HT-29 (cell line): ENCODE measurements at regions not wholly inside any gene's neighbourhood (a gene's known extent, or its start where the extent isn't known, plus 50 kb on each side); places are given as distances from the start of the nearest gene placed in this dataset.
"Not testable (repeated sequence)": the region's sequence is repeated elsewhere in the genome, so short reads cannot be mapped to it uniquely, and the experiment has no call there.

Source experiments
- DNase-seq: peaks from one replicate; pipeline ENCODE4 v3.0.0-alpha.2; 2015; ENCODE audit warnings: low spot score

- DNase-seq: no peak
These were observed 226.0 kb upstream of the PTGER4 start for GRCh38 chr5:40453689-40454088.

GRCh38 chr5:40452874-40453624 is 226.7 kb upstream of the PTGER4 start:
- no peak for DNase-seq

- DNase-seq: no peak
These were observed 232.3 kb upstream of the PTGER4 start for GRCh38 chr5:40447438-40447837.

GRCh38 chr5:40446910-40447309 is 232.8 kb upstream of the PTGER4 start:
- DNase-seq: peak; percentile 45

GRCh38 chr5:40442346-40442745 is 237.4 kb upstream of the PTGER4 start:
- no peak for DNase-seq

GRCh38 chr5:40441733-40442132 is 238.0 kb upstream of the PTGER4 start:
- no peak for DNase-seq

- no peak for DNase-seq
These were observed 239.0 kb upstream of the PTGER4 start for GRCh38 chr5:40440746-40441145.

DNA sequence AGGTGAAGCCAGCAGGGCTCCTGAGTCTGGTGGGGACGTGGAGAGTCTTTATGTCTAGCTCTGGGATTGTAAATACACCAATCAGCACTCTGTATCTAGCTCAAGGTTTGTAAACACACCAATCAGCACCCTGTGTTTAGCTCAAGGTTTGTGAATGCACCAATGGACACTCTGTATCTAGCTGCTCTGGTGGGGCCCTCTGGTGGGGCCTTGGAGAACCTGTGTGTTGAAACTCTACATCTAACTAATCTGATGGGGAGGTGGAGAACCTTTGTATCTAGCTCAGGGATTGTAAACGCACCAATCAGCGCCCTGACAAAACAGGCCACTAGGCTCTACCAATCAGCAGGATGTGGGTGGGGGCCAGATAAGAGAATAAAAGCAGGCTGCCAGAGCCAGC is 240.6 kb upstream of the PTGER4 start:
- not testable (repeated sequence) for DNase-seq

GRCh38 chr5:40438646-40439045 is 241.1 kb upstream of the PTGER4 start:
- DNase-seq: not testable (repeated sequence)

- DNase-seq: no peak
These were observed 242.3 kb upstream of the PTGER4 start for GRCh38 chr5:40437452-40437861.

DNA sequence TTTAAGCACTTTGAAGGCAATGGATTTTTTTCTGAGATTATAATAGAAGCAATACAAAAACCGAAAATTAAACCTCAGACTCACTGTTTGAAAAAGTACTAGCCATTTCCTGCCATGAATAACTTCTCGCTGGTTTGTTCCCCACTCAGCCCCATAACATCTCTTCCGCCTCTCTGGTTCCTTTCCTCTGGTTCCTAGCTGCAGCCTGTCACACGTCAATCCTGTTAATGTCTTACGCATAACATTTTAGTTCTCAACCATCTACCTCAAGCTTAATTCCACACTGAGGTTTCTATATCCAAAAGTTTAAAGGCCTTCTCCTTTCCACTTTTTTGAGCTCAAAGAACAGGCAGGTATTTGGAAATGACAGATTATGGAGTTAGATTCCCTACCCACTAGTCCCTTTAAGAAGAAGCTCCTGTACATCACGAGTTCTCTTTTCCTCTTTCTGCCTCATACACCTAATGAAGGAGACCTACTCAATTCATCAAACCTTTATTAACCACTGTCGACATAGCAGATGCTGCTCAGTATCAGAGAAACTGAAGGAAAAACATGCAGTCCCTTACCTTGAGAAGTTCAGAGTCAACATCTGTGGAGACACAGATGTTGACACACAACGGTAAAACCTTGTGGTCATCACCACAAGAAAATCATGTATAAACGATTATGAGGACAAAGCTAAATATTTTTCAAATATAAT is 243.0 kb upstream of the PTGER4 start:
- DNase-seq: no peak

DNA sequence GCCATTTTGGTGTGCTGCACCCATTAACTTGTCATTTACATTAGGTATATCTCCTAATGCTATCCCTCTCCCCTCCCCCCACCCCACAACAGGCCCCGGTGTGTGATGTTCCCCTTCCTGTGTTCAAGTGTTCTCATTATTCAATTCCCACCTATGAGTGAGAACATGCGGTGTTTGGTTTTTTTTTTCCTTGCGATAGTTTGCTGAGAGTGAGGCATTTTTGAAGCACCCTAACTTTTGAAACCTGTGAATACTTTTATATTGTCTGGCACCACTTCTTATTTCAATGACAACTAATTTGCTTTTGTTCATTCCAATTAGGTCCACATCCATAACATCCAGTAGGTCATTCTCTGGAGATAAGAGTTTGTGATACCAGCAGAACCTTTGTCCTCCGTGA is 244.0 kb upstream of the PTGER4 start:
- not testable (repeated sequence) for DNase-seq

- no peak for DNase-seq
These were observed 246.9 kb upstream of the PTGER4 start for GRCh38 chr5:40432836-40433235.

GRCh38 chr5:40431734-40432133 is 248.0 kb upstream of the PTGER4 start:
- DNase-seq: no peak

DNA sequence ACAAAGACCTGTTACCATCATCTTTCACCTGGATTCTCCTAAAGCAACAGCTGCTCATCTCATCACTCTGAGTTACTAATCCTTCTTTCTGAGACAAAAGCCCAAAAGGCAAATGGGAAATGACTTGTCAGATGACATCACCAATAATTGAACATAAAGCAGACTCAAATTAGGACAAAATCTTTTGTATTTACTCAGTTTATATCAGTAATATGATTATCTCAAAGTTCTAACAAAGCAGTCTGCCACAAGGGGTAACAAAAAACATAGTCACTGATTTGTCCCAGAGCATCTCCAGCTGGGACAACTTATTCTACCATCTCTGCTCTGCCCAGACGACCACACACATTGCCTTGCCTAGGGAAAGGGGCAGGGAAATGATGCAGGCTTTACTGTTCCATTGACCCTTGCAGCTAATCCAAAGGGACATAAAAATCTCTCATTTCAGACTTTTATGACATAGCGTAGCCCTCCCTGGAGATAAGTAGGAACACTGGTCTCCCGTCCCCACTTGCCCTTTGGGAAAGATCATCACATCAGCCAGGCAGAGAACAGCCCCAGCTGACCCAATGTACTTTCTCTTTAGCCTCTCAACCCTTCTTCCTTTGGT is 249.5 kb upstream of the PTGER4 start:
- no peak for DNase-seq

DNA sequence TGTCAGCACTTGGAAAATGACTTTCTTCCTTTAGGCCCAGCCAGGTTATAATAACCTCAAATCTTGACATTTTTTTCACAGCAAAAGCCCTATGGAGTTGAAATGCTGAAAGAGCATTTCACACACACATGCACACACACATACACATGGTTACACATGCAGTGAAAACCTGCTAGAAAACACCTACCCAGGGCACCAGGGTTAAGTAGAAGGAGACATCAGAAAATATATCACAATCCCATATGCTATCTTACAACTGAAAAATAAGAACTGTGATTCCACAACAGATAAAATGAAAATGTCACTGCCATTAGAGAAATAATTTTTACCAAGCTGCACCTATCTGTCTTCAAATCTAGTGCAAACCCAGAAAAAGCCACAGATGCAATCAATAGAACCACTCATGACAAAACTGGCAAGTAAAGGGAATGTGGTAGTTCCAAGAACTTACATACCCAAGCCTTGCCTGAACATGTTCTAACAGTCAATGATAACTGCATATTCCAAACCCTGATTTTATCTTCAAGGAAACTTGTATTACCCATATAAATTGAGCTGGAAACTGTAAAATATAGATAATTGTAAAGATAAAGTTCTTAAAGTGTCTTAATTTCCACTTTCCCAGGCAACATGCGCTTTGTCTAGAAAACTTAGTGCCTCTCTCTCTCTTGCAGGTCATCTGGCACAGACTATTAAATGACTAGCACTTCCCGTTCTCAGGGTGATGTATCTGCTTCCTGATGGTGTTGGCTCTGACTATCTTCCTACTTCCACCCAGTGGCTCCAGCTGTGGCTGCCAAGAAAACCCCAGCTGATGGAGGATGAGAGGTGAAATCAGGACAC is 250.2 kb upstream of the PTGER4 start:
- no peak for DNase-seq

GRCh38 chr5:40428815-40429214 is 250.9 kb upstream of the PTGER4 start:
- no peak for DNase-seq

DNA sequence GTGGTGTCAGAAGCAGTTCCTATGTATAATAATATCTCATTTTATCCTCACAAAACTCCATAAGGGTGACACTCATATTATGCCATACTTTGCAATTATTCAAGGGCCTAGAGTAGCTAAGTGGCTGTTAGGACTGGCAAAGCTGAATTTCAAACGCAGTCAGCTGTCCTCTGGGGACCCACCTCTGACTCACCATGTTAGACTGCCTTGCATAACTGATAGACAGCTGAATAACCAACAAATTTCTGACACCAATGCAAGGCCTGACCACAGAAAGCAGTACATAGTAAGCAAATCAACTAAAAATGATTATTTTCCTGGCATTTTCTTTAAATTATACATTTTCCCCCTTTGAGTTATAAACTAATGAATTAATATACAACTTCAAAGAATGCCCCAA is 251.6 kb upstream of the PTGER4 start:
- no peak for DNase-seq

DNA sequence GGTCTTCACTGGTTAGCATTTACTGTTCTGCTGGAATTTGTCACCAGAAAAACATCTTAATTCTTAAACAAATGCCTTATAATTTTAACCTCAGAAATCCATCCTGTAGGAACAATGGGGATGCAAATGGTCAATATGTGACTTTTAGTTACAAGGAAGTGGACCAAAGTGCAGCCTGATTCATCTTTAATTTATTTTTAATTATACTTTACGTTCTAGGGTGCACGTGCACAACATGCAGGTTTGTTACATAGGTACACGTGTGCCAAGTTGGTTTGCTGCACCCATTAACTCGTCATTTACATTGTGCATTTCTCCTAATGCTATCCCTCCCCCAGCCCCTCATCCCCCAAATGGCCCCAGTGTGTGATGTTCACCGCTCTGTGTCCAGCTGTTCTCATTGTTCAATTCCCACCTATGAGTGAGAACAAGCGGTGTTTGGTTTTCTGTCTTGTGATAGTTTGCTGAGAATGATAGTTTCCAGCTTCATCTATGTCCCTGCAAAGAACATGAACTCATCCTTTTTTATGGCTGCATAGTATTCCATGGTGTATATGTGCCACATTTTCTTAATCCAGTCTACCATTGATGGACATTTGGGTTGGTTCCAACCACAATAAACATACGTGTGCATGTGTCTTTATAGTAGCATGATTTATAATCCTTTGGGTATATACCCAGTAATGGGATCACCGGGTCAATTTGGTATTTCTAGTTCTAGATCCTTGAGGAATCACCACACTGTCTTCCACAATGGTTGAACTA is 262.5 kb upstream of the PTGER4 start:
- not testable (repeated sequence) for DNase-seq

DNA sequence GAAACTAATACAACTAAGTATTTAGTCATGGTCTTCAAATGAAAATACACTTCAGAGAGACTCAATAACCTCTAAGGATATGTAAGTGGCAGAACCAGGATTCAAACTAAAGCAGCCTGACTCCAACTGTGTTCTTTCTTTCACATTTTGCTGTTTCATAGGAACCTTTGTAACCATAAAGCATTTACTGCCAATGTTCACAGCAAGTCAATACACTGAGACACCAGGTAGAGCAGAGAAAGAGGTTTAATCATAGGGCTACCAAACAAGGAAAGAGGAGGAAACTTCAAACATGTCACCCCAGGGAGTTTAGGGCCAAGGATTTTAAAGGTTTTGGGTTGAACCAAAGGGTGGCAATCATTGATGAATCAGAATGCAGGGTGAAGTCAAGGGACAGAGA is 263.1 kb upstream of the PTGER4 start:
- no peak for DNase-seq

DNA sequence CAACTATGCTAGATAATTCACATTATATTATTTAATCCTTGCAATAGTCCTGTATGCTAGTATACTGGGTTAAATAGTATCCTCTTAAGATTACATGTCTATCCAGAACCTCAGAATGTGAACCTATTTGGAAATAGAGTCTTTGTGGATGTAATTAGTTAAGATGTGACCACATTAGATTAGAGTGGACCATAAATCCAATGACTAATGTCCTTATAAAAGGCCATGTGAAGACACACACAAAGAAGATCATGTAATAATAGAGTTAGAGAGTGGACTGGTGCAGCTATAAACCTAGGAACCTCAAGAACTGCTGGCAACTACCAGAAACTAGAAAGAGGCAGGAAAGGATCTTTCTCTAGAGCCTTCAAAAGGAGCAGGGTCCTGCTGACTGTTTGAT is 263.6 kb upstream of the PTGER4 start:
- no peak for DNase-seq
